ENCODE measurements at regions not wholly inside any gene's neighbourhood (a gene's known extent, or its start where the extent isn't known, plus 50 kb on each side); places are given as distances from the start of the nearest gene placed in this dataset.

DNA sequence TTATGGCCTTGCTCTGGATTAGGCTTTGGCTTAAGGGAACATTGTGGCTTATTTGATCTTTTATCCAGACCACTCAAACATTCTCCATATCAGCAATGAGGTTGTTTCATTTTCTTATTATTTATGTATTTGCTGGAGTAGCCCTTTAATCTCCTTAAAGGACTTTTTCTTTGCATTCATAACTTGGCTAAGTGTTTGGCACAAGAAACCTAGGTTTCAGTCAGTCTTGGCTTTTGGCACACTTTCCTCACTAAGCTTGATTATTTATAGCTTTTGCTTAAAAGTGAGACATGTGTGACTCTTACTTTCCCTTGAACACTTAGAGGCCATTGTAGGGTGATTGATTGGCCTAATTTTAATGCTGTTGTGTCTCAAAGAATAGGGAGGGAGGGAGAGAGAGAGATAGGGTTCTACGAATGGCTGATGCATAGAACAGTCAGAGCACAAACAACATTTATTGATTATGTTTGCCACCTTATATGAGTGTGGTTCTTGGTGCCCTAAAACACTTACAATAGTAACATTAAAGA is 2265.3 kb upstream of the C9orf72 start:
- H3K4me1 Mint-ChIP-seq (ENCODE audit: low read depth), result no peaks in the 10 kb centered on the region
- H3K4me3 Mint-ChIP-seq, result no peak overlapping the region
- intact Hi-C loops (cut with micrococcal nuclease), result no loop called here
- DNase-seq, result no peak
- ChIA-PET CTCF (interaction anchor here (0.6 to 0.9 kb wide), 2 partner anchors 8 to 14 kb away, joined by 3 read pairs; no protein-coding TSS in a partner anchor), POLR2A (no interaction called here)
- no peaks in the 10 kb centered on the region for H3K36me3 Mint-ChIP-seq (ENCODE audit: low read depth)
- H3K9me3 Mint-ChIP-seq, result peaks cover 6% of the 10 kb centered on the region
- H3K27me3 Mint-ChIP-seq, result no peaks in the 10 kb centered on the region
- TF ChIP-seq, protein P1, sequence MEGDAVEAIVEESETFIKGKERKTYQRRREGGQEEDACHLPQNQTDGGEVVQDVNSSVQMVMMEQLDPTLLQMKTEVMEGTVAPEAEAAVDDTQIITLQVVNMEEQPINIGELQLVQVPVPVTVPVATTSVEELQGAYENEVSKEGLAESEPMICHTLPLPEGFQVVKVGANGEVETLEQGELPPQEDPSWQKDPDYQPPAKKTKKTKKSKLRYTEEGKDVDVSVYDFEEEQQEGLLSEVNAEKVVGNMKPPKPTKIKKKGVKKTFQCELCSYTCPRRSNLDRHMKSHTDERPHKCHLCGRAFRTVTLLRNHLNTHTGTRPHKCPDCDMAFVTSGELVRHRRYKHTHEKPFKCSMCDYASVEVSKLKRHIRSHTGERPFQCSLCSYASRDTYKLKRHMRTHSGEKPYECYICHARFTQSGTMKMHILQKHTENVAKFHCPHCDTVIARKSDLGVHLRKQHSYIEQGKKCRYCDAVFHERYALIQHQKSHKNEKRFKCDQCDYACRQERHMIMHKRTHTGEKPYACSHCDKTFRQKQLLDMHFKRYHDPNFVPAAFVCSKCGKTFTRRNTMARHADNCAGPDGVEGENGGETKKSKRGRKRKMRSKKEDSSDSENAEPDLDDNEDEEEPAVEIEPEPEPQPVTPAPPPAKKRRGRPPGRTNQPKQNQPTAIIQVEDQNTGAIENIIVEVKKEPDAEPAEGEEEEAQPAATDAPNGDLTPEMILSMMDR (IDR thresholded peaks at IDR 0.05), result no peak
- H3K27ac Mint-ChIP-seq, result no peak overlapping the region
- ATAC-seq, result no peak

DNA sequence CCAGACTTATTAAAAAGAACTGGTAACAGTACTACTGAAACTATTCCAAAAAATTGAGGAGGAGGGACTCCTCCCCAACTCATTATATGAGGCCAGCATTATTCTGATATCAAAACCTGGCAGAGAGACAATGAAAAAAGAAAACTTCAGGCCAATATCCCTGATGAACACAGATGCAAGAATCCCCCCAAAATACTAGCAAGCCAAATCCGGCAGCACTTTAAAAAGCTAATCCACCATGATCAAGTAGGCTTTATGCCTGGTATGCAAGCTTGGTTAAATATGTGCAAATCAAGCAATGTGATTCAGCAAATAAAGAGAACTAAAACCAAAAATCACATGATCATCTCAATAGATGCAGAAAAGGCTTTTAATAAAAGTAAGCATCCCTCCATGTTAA is 2271.0 kb upstream of the C9orf72 start:
- POLR2A ChIA-PET, result no interaction called here
- intact Hi-C loops (cut with micrococcal nuclease), result no loop called here

DNA sequence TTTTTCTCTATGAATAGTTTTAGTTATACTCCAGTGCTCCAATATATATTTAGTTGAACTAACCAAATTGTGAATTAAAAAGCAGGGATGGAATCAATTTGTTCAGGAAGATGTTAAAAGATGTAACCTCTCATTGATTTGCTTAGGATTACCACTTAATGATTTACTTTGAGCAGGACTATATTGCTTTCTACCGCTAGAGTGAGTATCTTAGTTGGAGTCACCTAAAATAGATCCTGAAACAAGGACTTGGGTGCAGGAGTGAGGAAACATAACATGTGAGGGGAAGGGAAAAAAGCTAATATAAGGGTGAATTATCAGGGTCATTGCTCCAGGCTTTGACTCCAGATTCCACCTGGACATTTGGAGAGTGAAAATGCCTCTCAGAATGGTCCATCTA is 2277.4 kb upstream of the C9orf72 start:
- no peak overlapping the region for H3K4me3 Mint-ChIP-seq
- TF ChIP-seq, protein P1 (IDR thresholded peaks at IDR 0.05), result no peak
- H3K36me3 Mint-ChIP-seq (ENCODE audit: low read depth), result no peaks in the 10 kb centered on the region
- POLR2A ChIA-PET, result no interaction called here
- no peaks in the 10 kb centered on the region for H3K4me1 Mint-ChIP-seq (ENCODE audit: low read depth)
- CTCF ChIA-PET, result no interaction called here
- no peaks in the 10 kb centered on the region for H3K27me3 Mint-ChIP-seq
- no peak for ATAC-seq
- H3K9me3 Mint-ChIP-seq, result no peaks in the 10 kb centered on the region
- H3K27ac Mint-ChIP-seq, result no peak overlapping the region
- DNase-seq, result no peak
- intact Hi-C loops (cut with micrococcal nuclease), result no loop called here

More for the DNA sequence above, 2271.0 kb upstream of the C9orf72 start:
- ATAC-seq, result no peak
- no peak overlapping the region for H3K27ac Mint-ChIP-seq
- H3K9me3 Mint-ChIP-seq, result peaks cover 7% of the 10 kb centered on the region
- no peak overlapping the region for H3K4me3 Mint-ChIP-seq
- no peaks in the 10 kb centered on the region for H3K27me3 Mint-ChIP-seq
- CTCF ChIA-PET, result no interaction called here
- TF ChIP-seq, protein P1 (IDR thresholded peaks at IDR 0.05), result no peak
- no peak for DNase-seq
- H3K36me3 Mint-ChIP-seq (ENCODE audit: low read depth), result no peaks in the 10 kb centered on the region
- H3K4me1 Mint-ChIP-seq (ENCODE audit: low read depth), result no peaks in the 10 kb centered on the region

DNA sequence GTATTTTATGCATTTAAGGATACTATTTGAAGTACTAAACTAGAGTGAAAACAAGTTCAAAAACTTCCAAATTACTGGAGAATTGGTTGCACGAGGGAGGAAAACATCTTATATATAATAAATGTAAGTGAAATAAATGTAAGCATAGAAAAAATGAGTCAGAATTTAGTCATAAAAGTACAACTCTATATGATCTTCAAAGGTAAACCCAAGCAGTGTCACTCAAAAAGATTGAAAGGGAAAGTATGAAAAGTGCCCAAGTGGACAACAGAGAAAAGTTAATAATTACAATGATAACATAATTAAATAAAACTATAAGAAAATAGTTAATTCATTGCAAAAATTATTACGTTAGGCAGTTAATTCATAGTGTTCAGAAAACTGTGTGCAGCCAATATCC is 2288.5 kb upstream of the C9orf72 start:
- TF ChIP-seq, protein P1 (IDR thresholded peaks at IDR 0.05), result no peak
- ATAC-seq, result no peak

DNA sequence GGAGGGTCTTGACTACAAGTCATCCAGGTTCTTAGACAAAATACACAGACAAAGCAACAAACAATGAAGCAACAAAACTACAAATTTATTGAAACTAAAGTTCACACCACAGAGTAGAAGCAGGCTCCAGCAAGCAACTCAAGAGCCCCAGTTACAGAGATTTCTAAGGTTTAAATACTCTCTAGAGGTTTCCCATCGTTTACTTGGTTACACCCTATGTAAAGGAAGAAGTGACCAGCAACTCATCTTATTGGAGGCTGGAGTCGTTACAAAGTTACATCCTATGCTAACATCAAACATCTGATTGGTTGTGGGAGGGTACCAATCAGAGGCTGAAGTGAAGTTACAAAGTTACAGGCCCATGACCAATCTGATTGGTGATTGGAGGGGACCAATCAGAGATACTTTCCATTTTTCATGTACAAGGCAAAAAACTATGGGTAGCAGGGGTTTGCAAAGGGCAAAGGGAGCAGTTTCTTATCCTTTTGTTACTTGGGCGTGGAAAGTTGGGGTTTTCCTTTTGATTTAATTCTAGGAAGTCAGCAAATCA is 2292.6 kb upstream of the C9orf72 start:
- ATAC-seq (peak; percentile 54), DNase-seq (no peak)
- Mint-ChIP-seq H3K9me3 (peaks cover 3% of the 10 kb centered on the region), H3K27me3 (no peaks in the 10 kb centered on the region), H3K27ac (no peak overlapping the region), H3K36me3 (ENCODE audit: low read depth) (no peaks in the 10 kb centered on the region), H3K4me3 (no peak overlapping the region), H3K4me1 (ENCODE audit: low read depth) (no peaks in the 10 kb centered on the region)
- intact Hi-C loops (cut with micrococcal nuclease), result no loop called here
- ChIA-PET CTCF (no interaction called here), POLR2A (no interaction called here)
- TF ChIP-seq, protein P1 (IDR thresholded peaks at IDR 0.05), result no peak

More for the DNA sequence above, 2288.5 kb upstream of the C9orf72 start:
- CTCF ChIA-PET, result no interaction called here
- H3K4me3 Mint-ChIP-seq, result no peak overlapping the region
- peaks cover 2% of the 10 kb centered on the region for H3K9me3 Mint-ChIP-seq
- DNase-seq, result no peak
- intact Hi-C loops (cut with micrococcal nuclease), result no loop called here
- no peaks in the 10 kb centered on the region for H3K36me3 Mint-ChIP-seq (ENCODE audit: low read depth)
- H3K4me1 Mint-ChIP-seq (ENCODE audit: low read depth), result no peaks in the 10 kb centered on the region
- no peak overlapping the region for H3K27ac Mint-ChIP-seq
- POLR2A ChIA-PET, result no interaction called here
- no peaks in the 10 kb centered on the region for H3K27me3 Mint-ChIP-seq
